ENCODE measurements at regions not wholly inside any gene's neighbourhood (a gene's known extent, or its start where the extent isn't known, plus 50 kb on each side); places are given as distances from the start of the nearest gene placed in this dataset.

GRCh38 chr2:83971547-83971946 lies 487.5 kb downstream of the SUCLG1 start (continued):
- TF ChIP-seq SMAD3 (CRISPR knock-in tag; conservative IDR thresholded peaks at IDR 0.05) (peak; percentile 75), MEIS2 (IDR thresholded peaks at IDR 0.05; ENCODE audit: partially characterized antibody) (peak; percentile 90), PKNOX1 (IDR thresholded peaks at IDR 0.05) (peak; percentile 49), RFX1 (IDR thresholded peaks at IDR 0.05) (peak; percentile 85), TEAD2 (tag; IDR thresholded peaks at IDR 0.05) (0 out of 2 replicates have a peak, but pooled peaks have one; percentile 27), SNRNP70 (optimal IDR thresholded peaks at IDR 0.05; ENCODE audit: low read depth, low read length) (no peak), ZNF586 (CRISPR knock-in tag; conservative IDR thresholded peaks at IDR 0.05) (no peak), ZKSCAN3 (CRISPR knock-in tag; IDR thresholded peaks at IDR 0.05) (no peak), TRIM28 (IDR thresholded peaks at IDR 0.05) (peak; percentile 71), MAFK (IDR thresholded peaks at IDR 0.05; ENCODE audit: low read length) (peak; percentile 20; the same call in 1 of the 2 replicates), MBD2 (IDR thresholded peaks at IDR 0.05; ENCODE audit: borderline replicate concordance, low read depth) (peak; percentile 75), ZNF274 (IDR thresholded peaks at IDR 0.05; ENCODE audit: borderline replicate concordance, low read depth, low read length) (peak; percentile 77), HNRNPH1 (optimal IDR thresholded peaks at IDR 0.05; ENCODE audit: low read depth, low read length) (no peak), EP400 (IDR thresholded peaks at IDR 0.05) (peak; percentile 39; the same call in 1 of the 2 replicates), CHD2 (IDR thresholded peaks at IDR 0.05; ENCODE audit: low read depth, low read length) (no peak), ZNF707 (CRISPR knock-in tag; conservative IDR thresholded peaks at IDR 0.05) (no peak), SIRT6 (IDR thresholded peaks at IDR 0.05; ENCODE audit: low read depth, low read length) (no peak), POLR2H (tag; IDR thresholded peaks at IDR 0.05; ENCODE audit: low read depth) (no peak), DDX20 (tag; IDR thresholded peaks at IDR 0.05; ENCODE audit: low read depth) (no peak), MCM3 (IDR thresholded peaks at IDR 0.05) (no peak)
- TF ChIP-seq, protein P1, sequence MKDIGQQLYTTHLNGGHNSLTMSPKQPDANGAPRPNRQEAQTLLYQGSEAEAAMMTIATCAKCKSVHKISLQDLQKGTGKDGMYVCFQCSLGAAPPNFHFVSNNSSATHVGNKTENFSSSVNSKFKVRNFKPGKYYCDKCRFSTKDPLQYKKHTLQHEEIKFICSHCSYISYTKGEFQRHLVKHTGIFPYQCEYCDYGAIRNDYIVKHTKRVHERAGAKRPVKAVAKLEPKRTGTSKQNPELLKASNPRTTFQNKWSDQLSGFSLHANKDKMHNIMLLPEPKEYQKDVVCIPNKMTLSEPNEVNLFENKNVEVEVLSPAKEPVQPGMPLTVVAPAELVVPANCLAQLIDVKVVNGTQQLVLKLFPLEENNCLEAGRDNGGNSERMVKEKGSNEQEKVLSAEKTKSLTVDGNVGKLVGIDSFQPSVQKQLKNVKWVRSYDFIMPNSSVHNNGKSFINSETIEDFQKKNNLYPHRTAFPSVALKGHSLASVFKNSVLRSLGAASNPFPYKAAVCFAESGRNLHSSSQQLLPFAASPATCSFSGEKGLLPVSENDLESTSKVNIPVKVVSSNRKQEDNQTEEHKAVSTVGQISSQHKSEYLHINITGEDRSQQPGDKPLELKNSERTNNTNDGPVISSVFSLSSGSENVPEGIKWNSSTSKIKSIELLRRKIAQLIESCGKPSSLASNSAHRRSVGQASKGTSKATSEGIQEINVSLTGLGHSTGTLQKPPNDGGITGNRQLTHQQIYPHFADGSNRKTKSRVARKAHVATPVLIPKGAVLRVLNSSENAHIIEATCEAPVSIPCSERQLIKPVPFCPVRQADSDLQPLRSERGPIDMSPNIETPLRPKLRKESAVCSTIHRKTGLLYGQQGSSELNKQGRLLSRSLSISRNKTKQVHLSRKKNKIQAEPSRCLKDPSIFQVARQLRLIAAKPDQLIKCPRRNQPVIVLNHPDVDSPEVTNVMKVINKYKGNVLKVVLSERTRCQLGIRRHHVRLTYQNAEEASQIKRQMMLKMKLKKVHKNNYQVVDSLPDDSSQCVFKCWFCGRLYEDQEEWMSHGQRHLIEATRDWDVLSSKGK (CRISPR knock-in tag; IDR thresholded peaks at IDR 0.05), result no peak
- TF ChIP-seq, protein P2, sequence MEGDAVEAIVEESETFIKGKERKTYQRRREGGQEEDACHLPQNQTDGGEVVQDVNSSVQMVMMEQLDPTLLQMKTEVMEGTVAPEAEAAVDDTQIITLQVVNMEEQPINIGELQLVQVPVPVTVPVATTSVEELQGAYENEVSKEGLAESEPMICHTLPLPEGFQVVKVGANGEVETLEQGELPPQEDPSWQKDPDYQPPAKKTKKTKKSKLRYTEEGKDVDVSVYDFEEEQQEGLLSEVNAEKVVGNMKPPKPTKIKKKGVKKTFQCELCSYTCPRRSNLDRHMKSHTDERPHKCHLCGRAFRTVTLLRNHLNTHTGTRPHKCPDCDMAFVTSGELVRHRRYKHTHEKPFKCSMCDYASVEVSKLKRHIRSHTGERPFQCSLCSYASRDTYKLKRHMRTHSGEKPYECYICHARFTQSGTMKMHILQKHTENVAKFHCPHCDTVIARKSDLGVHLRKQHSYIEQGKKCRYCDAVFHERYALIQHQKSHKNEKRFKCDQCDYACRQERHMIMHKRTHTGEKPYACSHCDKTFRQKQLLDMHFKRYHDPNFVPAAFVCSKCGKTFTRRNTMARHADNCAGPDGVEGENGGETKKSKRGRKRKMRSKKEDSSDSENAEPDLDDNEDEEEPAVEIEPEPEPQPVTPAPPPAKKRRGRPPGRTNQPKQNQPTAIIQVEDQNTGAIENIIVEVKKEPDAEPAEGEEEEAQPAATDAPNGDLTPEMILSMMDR (IDR thresholded peaks at IDR 0.05 in 2 of 3, conservative IDR thresholded peaks at IDR 0.05 in 1 of 3; ENCODE audit: insufficient read depth in 2 of 3, low read depth in 1 of 3, low read length in 3 of 3), result no peak
- TF ChIP-seq, protein P3, sequence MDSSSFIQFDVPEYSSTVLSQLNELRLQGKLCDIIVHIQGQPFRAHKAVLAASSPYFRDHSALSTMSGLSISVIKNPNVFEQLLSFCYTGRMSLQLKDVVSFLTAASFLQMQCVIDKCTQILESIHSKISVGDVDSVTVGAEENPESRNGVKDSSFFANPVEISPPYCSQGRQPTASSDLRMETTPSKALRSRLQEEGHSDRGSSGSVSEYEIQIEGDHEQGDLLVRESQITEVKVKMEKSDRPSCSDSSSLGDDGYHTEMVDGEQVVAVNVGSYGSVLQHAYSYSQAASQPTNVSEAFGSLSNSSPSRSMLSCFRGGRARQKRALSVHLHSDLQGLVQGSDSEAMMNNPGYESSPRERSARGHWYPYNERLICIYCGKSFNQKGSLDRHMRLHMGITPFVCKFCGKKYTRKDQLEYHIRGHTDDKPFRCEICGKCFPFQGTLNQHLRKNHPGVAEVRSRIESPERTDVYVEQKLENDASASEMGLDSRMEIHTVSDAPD (CRISPR knock-in tag; IDR thresholded peaks at IDR 0.05), result no peak
